ENCODE measurements at regions not wholly inside any gene's neighbourhood (a gene's known extent, or its start where the extent isn't known, plus 50 kb on each side); places are given as distances from the start of the nearest gene placed in this dataset.

- no peak for TF ChIP-seq ZNF70 (CRISPR knock-in tag; IDR thresholded peaks at IDR 0.05)
- TF ChIP-seq BACH2 (CRISPR knock-in tag; IDR thresholded peaks at IDR 0.05; ENCODE audit: borderline replicate concordance) = no peak
- TF ChIP-seq ISL1 (CRISPR knock-in tag; IDR thresholded peaks at IDR 0.05) = no peak
- TF ChIP-seq TSHZ2 (CRISPR knock-in tag; IDR thresholded peaks at IDR 0.05) = no peak
- no peak for TF ChIP-seq OSR1 (CRISPR knock-in tag; IDR thresholded peaks at IDR 0.05)
- no peak for TF ChIP-seq RARB (CRISPR knock-in tag; IDR thresholded peaks at IDR 0.05)
- no peak for TF ChIP-seq SNAI2 (CRISPR knock-in tag; IDR thresholded peaks at IDR 0.05)
- no peak for TF ChIP-seq ZNF565 (CRISPR knock-in tag; conservative IDR thresholded peaks at IDR 0.05; ENCODE audit: low read depth)
- no peak for TF ChIP-seq ZC3H10 (CRISPR knock-in tag; IDR thresholded peaks at IDR 0.05)
- no peak for TF ChIP-seq ZFP3 (CRISPR knock-in tag; IDR thresholded peaks at IDR 0.05)
- no peak for TF ChIP-seq GLIS3 (CRISPR knock-in tag; IDR thresholded peaks at IDR 0.05)
- TF ChIP-seq ZNF8 (CRISPR knock-in tag; IDR thresholded peaks at IDR 0.05) = no peak
- TF ChIP-seq CSDC2 (CRISPR knock-in tag; IDR thresholded peaks at IDR 0.05) = no peak
- no peak for TF ChIP-seq PPARA (CRISPR knock-in tag; IDR thresholded peaks at IDR 0.05; ENCODE audit: borderline replicate concordance)
- TF ChIP-seq ARNTL (CRISPR knock-in tag; IDR thresholded peaks at IDR 0.05; ENCODE audit: borderline replicate concordance, low read depth) = no peak
- no peak for TF ChIP-seq POU6F1 (CRISPR knock-in tag; IDR thresholded peaks at IDR 0.05; ENCODE audit: borderline replicate concordance, low read depth)
- TF ChIP-seq PATZ1 (CRISPR knock-in tag; IDR thresholded peaks at IDR 0.05; ENCODE audit: borderline replicate concordance) = no peak
- no peak for ATAC-seq
Measured at GRCh38 chr5:97842687-97843086, 659.6 kb upstream of the RIOK2 start.

GRCh38 chr5:97844797-97845196 is 661.8 kb upstream of the RIOK2 start:
- no peak for ATAC-seq
- TF ChIP-seq ZFP30 (CRISPR knock-in tag; IDR thresholded peaks at IDR 0.05) (no peak), ESRRG (CRISPR knock-in tag; IDR thresholded peaks at IDR 0.05) (no peak), ZC3H10 (CRISPR knock-in tag; IDR thresholded peaks at IDR 0.05) (no peak), POU6F1 (CRISPR knock-in tag; IDR thresholded peaks at IDR 0.05; ENCODE audit: borderline replicate concordance, low read depth) (no peak), CSRNP3 (CRISPR knock-in tag; IDR thresholded peaks at IDR 0.05) (no peak), PATZ1 (CRISPR knock-in tag; IDR thresholded peaks at IDR 0.05; ENCODE audit: borderline replicate concordance) (no peak), TOX (CRISPR knock-in tag; IDR thresholded peaks at IDR 0.05; ENCODE audit: borderline replicate concordance) (no peak), OSR1 (CRISPR knock-in tag; IDR thresholded peaks at IDR 0.05) (no peak), SNAI2 (CRISPR knock-in tag; IDR thresholded peaks at IDR 0.05) (no peak), ZNF70 (CRISPR knock-in tag; IDR thresholded peaks at IDR 0.05) (no peak), TCF4 (CRISPR knock-in tag; IDR thresholded peaks at IDR 0.05; ENCODE audit: borderline replicate concordance) (no peak), BACH2 (CRISPR knock-in tag; IDR thresholded peaks at IDR 0.05; ENCODE audit: borderline replicate concordance) (no peak)
